ENCODE measurements at regions not wholly inside any gene's neighbourhood (a gene's known extent, or its start where the extent isn't known, plus 50 kb on each side); places are given as distances from the start of the nearest gene placed in this dataset.
"Not testable (repeated sequence)": the region's sequence is repeated elsewhere in the genome, so short reads cannot be mapped to it uniquely, and the experiment has no call there.

- DNase-seq = peak in 1 of 3 donors; percentile 14
These were observed 95.6 kb upstream of the METTL14 start for GRCh38 chr4:118589471-118590055.

GRCh38 chr4:118591339-118592046 lies 93.7 kb upstream of the METTL14 start:
- DNase-seq = peak; percentile 95 to 98 (median 96)

GRCh38 chr4:118592289-118592688 lies 92.9 kb upstream of the METTL14 start:
- not testable (repeated sequence) for DNase-seq

- DNase-seq = peak in 1 of 3 donors; percentile 24
These were observed 89.3 kb upstream of the METTL14 start for GRCh38 chr4:118595883-118596282.

GRCh38 chr4:118625097-118625496 lies 60.1 kb upstream of the METTL14 start:
- DNase-seq = not testable (repeated sequence)

GRCh38 chr4:118629697-118630096 lies 55.5 kb upstream of the METTL14 start:
- peak; percentile 43 to 65 (median 65) for DNase-seq

GRCh38 chr4:118630897-118631296 lies 54.3 kb upstream of the METTL14 start:
- not testable (repeated sequence) for DNase-seq

- not testable (repeated sequence) for DNase-seq
These were observed 53.7 kb upstream of the METTL14 start for GRCh38 chr4:118631321-118632050.

GRCh38 chr4:118633476-118633875 lies 51.7 kb upstream of the METTL14 start:
- not testable (repeated sequence) for DNase-seq

- DNase-seq = not testable (repeated sequence)
These were observed 50.9 kb upstream of the METTL14 start for GRCh38 chr4:118634126-118634875.
